Testis (tissue), 2 donors: ENCODE measurements at regions not wholly inside any gene's neighbourhood (a gene's known extent, or its start where the extent isn't known, plus 50 kb on each side); places are given as distances from the start of the nearest gene placed in this dataset.

ENCODE experiments used
- DNase-seq: peaks from one replicate; pipeline ENCODE4 v3.0.0-alpha.2; 2019
- H3K27ac ChIP-seq, 2 donors: fragments of 200-600 bp; sonication (generic); one replicate each; pipeline ENCODE4 v1.5.1; 2019
- H3K27me3 ChIP-seq: fragments of 200-600 bp; sonication (generic); one replicate; pipeline ENCODE4 v1.5.1; 2019
- H3K36me3 ChIP-seq: fragments of 200-600 bp; sonication (generic); one replicate; pipeline ENCODE4 v1.5.1; 2017; ENCODE audit warnings: low read depth; ENCODE audit errors: missing control alignments
- H3K4me1 ChIP-seq: fragments of 200-600 bp; sonication (generic); one replicate; pipeline ENCODE4 v1.5.1; 2019
- H3K4me3 ChIP-seq, 2 donors: fragments of 200-600 bp; sonication (generic); one replicate each; pipeline ENCODE4 v1.5.1; 2017 to 2019
- H3K9me3 ChIP-seq: fragments of 200-600 bp; sonication (generic); one replicate; pipeline ENCODE4 v1.5.1; 2017
- CTCF ChIP-seq, 3 experiments: fragments of 450-650 bp in 2 of 3; fragments of 200-600 bp in 1 of 3; sonication (generic) in 1 of 3; IDR thresholded peaks; one replicate each; pipeline ENCODE4 v1.5.1; 2016 to 2019; ENCODE audit warnings: antibody characterized with exemption in 3 of 3, mild to moderate bottlenecking in 2 of 3, moderate library complexity in 1 of 3
- POLR2A ChIP-seq: fragments of 450-650 bp; IDR thresholded peaks from one replicate; pipeline ENCODE4 v1.6.1; 2017; ENCODE audit warnings: antibody characterized with exemption, mild to moderate bottlenecking, moderate library complexity
- WGBS, 2 donors: methylation state at CpG; one replicate each; pipeline ENCODE4 v1.1.5; 2018; 5-methylcytosine and 5-hydroxymethylcytosine counted together
- intact Hi-C: fragments of 100-400 bp; cut with DNase I; formaldehyde crosslinking; loops from one replicate; pipeline ENCODE4 v1.15.1; 2023; ENCODE audit warnings: low total_unique reads

DNA sequence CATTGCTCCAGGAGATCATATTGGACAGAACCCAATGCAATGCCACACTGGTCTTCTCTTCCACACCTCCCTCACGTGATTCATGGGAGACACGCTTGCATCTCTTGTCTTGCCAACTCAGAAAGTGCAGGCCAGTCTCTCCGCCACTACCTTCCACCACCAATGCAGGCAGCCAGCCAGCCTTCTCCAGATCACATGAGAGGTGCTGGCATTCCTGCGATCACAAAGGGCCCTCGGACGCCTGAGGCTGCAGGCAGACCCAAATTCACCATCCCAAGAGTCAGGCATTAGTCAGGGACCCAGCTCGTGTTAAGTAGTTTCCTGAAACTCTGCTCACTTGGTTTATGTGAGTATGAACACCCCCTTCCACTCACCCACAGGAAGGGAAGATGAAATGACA, 437.0 kb upstream of the ETAA1 start:
- Histone ChIP-seq H3K9me3 (no peaks in the 10 kb centered on the region), H3K27me3 (no peaks in the 10 kb centered on the region), H3K27ac (no peak overlapping the region), H3K36me3 (no peaks in the 10 kb centered on the region), H3K4me1 (no peaks in the 10 kb centered on the region), H3K4me3 (no peak overlapping the region)
- TF ChIP-seq CTCF (IDR thresholded peaks at IDR 0.05) (no peak), POLR2A (no peak)
- 84 to 91% methylated on average over 6 to 7 of the region's 7 CpGs for WGBS, 2 donors
- DNase-seq = no peak
- intact Hi-C loops = no loop called here

DNA sequence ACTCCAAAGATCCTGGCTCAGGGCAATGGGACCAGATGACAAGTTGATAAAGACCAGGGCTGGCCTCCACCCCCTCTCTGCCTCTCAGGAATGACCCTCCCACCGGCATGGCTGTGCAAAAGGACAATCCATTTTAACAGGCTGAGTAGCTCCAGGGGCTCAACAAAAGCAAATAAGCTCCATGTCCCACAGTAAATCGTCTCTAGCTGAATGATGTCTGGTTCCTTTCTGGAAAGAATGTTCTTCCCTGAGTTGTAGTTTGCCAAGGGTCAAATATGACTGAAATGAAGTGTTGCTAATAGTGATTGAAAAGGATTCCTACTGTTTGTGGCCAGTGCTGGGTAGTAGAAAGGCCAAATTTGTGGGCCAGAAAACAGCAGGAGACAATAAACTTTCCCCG, 434.4 kb upstream of the ETAA1 start:
- Histone ChIP-seq H3K36me3 (no peaks in the 10 kb centered on the region), H3K27ac (no peak overlapping the region), H3K4me3 (no peak overlapping the region), H3K4me1 (no peaks in the 10 kb centered on the region), H3K27me3 (no peaks in the 10 kb centered on the region), H3K9me3 (no peaks in the 10 kb centered on the region)
- 63 to 74% methylated on average over 3 of the region's 3 CpGs for WGBS, 2 donors
- DNase-seq = no peak
- intact Hi-C loops = no loop called here
- TF ChIP-seq CTCF (IDR thresholded peaks at IDR 0.05) = no peak
- no peak for TF ChIP-seq POLR2A

- Histone ChIP-seq H3K9me3 (no peaks in the 10 kb centered on the region), H3K4me3 (no peak overlapping the region), H3K4me1 (no peaks in the 10 kb centered on the region), H3K27ac (no peak overlapping the region), H3K27me3 (no peaks in the 10 kb centered on the region), H3K36me3 (no peaks in the 10 kb centered on the region)
- intact Hi-C loops = no loop called here
- WGBS, 2 donors = 66 to 86% methylated on average over 3 of the region's 3 CpGs
- DNase-seq = no peak
- TF ChIP-seq CTCF (IDR thresholded peaks at IDR 0.05) (no peak), POLR2A (no peak)
Measured at GRCh38 chr2:66966631-66967030, 430.5 kb upstream of the ETAA1 start.

DNA sequence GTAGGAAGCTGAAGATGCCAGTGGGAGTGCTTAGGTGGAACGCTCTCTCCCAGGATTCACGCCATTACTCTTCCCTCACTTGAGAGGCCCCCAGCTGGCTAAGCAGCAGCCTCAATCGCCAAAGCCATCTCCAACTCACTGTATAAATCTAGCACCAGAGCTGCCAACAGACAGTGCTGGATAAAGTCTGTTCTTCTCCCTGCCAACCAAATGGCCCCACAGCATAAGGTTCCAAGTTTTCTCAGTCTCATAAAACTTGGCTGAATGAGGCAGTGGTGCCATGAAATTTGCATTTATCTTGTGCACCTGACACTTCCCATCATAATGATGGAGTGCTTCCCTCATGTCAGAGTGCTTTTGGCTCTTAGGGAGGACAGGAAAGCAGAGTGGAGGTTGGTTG, 428.2 kb upstream of the ETAA1 start:
- 82 to 84% methylated on average over 3 of the region's 3 CpGs for WGBS, 2 donors
- intact Hi-C loops = no loop called here
- DNase-seq = no peak
- H3K36me3 ChIP-seq = no peaks in the 10 kb centered on the region
- H3K4me1 ChIP-seq = no peaks in the 10 kb centered on the region
- TF ChIP-seq POLR2A (no peak), CTCF (IDR thresholded peaks at IDR 0.05) (no peak)
- H3K4me3 ChIP-seq = no peak overlapping the region
- no peaks in the 10 kb centered on the region for H3K9me3 ChIP-seq
- no peaks in the 10 kb centered on the region for H3K27me3 ChIP-seq
- no peak overlapping the region for H3K27ac ChIP-seq

- H3K36me3 ChIP-seq = no peaks in the 10 kb centered on the region
- WGBS, 2 donors = 59 to 64% methylated on average over 2 of the region's 2 CpGs
- H3K4me1 ChIP-seq = no peaks in the 10 kb centered on the region
- intact Hi-C loops = no loop called here
- H3K4me3 ChIP-seq = no peak overlapping the region
- H3K27me3 ChIP-seq = no peaks in the 10 kb centered on the region
- TF ChIP-seq POLR2A = no peak
- no peak for TF ChIP-seq CTCF (IDR thresholded peaks at IDR 0.05)
- no peaks in the 10 kb centered on the region for H3K9me3 ChIP-seq
- H3K27ac ChIP-seq = no peak overlapping the region
- DNase-seq = no peak
Measured at GRCh38 chr2:66981074-66981473, 416.1 kb upstream of the ETAA1 start.
